ENCODE measurements at regions not wholly inside any gene's neighbourhood (a gene's known extent, or its start where the extent isn't known, plus 50 kb on each side); places are given as distances from the start of the nearest gene placed in this dataset.

DNA sequence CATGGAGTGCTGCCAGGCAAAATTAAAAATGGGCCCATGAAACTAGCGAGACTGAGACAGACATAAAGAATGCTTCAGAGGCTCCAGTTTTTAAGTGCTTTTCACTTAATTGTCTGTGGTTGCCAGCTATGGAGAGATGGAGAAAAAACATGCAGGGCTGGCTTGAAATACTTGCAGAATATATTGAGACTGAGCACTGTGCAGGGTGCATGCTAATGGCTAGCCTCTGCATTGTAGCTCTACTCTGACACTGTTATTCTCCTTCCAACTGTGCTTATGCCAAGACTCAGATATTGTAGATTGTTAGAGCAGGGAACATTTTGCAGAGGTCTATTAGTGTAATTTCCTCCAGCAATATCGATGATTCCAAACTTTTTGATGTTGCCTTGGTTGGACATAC, 735.0 kb downstream of the PDCD6IP start:
- no peak for TF ChIP-seq CTCF (IDR thresholded peaks at IDR 0.05; ENCODE audit: insufficient read depth, low read length)
- TF ChIP-seq REST (IDR thresholded peaks at IDR 0.05; ENCODE audit: insufficient replicate concordance, low read depth) = no peak
- TF ChIP-seq POLR2AphosphoS5 (IDR thresholded peaks at IDR 0.05; ENCODE audit: low read depth) = no peak

Measured in HL-60 (cell line).